Activated T-cell treated with anti-CD3 and anti-CD28 coated beads, Interleukin-2, amount 50 U/mL, for 24 hours (primary cell): ENCODE measurements at regions not wholly inside any gene's neighbourhood (a gene's known extent, or its start where the extent isn't known, plus 50 kb on each side); places are given as distances from the start of the nearest gene placed in this dataset.
A peak's percentile ranks its signal among the peaks of the same experiment; 100 is the strongest.

Source experiments
- DNase-seq: peaks from one replicate; pipeline ENCODE4 v3.0.0-alpha.2; 2020
- H3K27ac Mint-ChIP-seq: 2 replicates; pipeline ENCODE4 v1.8.0; 2020; ENCODE audit warnings: mild to moderate bottlenecking, mixed read lengths
- H3K27me3 Mint-ChIP-seq: 2 replicates; pipeline ENCODE4 v1.8.0; 2020; ENCODE audit warnings: mixed read lengths
- H3K36me3 Mint-ChIP-seq: 2 replicates; pipeline ENCODE4 v1.8.0; 2020; ENCODE audit warnings: low read depth, mixed read lengths
- H3K4me1 Mint-ChIP-seq: 2 replicates; pipeline ENCODE4 v1.8.0; 2020; ENCODE audit warnings: low read depth, mixed read lengths
- H3K4me3 Mint-ChIP-seq: 2 replicates; pipeline ENCODE4 v1.8.0; 2020; ENCODE audit warnings: mild to moderate bottlenecking, moderate library complexity, mixed read lengths
- H3K9me3 Mint-ChIP-seq: 2 replicates; pipeline ENCODE4 v1.8.0; 2020; ENCODE audit warnings: mixed read lengths

DNA sequence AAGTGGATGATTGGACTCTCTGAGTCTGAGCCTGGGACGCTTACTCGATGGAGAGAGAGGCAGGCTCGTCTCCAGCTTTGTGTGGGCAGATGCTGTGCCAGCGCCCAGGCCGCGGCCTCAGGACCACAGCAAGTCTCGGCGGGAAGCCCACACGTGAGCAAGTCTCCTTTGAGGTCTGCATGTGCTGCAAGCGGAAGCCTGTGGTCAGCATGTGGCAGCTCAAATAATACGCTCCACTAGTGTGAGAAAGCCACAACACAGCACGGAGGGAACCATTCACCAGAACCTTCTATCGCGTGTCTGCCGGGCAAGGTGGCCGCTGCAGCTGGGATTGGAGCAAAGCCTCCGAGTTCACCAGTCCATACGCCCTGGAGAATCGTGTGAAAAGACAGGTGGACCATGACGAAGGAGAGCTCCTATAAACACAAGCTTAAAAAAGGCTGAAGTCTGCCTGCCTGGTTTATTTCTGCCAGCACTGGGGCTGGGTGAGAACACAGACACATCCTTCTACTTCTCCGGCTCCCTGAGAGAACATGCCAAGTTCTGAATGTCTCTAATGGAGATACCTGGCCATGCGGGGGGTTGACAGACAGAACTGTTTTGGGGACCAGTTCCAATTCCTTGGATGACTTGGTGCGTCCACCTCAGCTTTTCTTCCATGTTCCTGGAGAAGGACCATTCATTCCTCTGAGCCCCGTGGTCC, 82.0 kb upstream of the LRIG1 start:
- Mint-ChIP-seq H3K9me3 (peaks cover 11% of the 10 kb centered on the region), H3K4me1 (peaks cover 15% of the 10 kb centered on the region), H3K27ac (no peak overlapping the region), H3K4me3 (no peak overlapping the region), H3K27me3 (peaks cover 60% of the 10 kb centered on the region), H3K36me3 (no peaks in the 10 kb centered on the region)
- peak; percentile 54 for DNase-seq

DNA sequence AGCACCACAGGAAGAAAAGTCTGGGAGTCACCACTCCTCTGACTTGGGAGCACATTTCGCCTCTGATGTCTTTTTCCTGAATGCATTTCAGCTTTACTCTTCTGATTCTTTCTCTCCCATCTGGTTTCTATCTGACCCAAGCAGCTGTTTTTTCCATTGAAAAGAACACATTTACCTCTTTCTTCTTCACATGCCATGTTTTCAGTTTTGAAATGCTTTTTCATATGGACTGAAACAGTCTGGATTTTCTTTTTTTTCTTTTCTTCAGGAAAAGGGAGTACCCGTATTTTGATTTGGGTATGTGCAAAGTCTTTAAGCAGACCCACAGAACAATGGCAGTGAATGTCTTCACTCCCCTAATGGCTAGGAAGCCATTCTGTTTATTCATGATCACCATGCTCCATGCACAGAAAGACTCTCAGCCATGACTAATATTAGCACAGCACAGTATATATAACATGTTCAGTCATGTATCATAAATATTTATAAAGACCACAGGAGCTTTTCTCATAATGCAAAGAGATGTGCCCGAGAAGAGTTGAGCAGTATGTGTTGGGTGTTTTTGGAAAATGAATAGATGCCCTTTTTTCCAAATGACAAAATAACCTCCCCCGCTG, 82.7 kb upstream of the LRIG1 start:
- Mint-ChIP-seq H3K4me3 (no peak overlapping the region), H3K27me3 (peaks cover 57% of the 10 kb centered on the region), H3K9me3 (peaks cover 8% of the 10 kb centered on the region), H3K27ac (no peak overlapping the region), H3K4me1 (peaks cover 15% of the 10 kb centered on the region), H3K36me3 (no peaks in the 10 kb centered on the region)
- DNase-seq: no peak

DNA sequence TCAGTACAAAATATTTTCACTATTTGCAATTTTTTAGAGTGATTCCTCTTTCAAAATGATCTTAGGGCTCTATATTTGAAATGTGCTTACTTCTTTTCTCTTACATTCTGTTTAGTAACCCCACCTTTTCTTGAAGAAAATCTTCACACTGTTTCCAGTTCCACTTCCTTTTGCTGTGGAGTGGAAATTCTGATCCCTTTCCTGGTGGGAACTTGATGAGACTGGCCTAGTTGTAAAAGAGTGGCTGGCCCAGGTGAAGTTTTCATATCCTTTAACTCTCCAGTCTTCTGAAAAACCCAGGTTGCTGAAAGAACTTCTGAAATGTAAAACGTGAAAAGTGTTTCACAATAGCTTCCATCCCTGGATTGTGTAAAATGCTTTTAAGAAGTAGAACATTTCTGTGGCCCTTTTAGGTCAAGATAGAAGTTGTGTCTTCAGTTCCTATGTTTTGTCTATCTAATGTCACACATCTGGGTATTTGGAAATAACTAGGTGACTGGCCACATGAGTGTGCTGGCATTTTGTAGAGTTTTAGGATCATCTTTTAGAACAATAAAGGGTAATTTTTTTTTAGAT, 84.8 kb upstream of the LRIG1 start:
- Mint-ChIP-seq H3K4me3 (no peak overlapping the region), H3K36me3 (no peaks in the 10 kb centered on the region), H3K27ac (no peak overlapping the region), H3K27me3 (peaks cover 52% of the 10 kb centered on the region), H3K4me1 (peaks cover 15% of the 10 kb centered on the region), H3K9me3 (no peaks in the 10 kb centered on the region)
- no peak for DNase-seq

DNA sequence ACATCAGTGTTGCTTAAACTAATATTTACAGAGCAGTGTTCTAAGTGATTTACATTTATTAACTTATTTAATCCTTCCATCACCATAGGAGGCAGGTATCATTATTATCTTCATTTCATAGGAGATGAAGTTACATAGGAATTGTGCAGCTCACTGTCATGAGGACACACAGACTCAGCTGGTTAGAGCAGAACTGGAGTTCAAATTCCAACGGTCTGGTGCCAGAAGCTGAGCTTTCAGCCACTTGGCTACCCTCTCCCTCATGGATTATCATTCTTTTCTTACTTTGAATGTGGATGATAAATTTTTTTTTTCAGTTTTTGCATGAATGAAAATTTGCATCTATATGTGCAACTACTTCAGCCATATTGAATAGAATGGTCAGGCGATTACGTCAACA, 86.0 kb upstream of the LRIG1 start:
- no peak for DNase-seq
- H3K9me3 Mint-ChIP-seq: no peaks in the 10 kb centered on the region
- H3K4me3 Mint-ChIP-seq: no peak overlapping the region
- no peaks in the 10 kb centered on the region for H3K36me3 Mint-ChIP-seq
- H3K27ac Mint-ChIP-seq: no peak overlapping the region
- H3K27me3 Mint-ChIP-seq: peaks cover 44% of the 10 kb centered on the region
- H3K4me1 Mint-ChIP-seq: peaks cover 15% of the 10 kb centered on the region

DNA sequence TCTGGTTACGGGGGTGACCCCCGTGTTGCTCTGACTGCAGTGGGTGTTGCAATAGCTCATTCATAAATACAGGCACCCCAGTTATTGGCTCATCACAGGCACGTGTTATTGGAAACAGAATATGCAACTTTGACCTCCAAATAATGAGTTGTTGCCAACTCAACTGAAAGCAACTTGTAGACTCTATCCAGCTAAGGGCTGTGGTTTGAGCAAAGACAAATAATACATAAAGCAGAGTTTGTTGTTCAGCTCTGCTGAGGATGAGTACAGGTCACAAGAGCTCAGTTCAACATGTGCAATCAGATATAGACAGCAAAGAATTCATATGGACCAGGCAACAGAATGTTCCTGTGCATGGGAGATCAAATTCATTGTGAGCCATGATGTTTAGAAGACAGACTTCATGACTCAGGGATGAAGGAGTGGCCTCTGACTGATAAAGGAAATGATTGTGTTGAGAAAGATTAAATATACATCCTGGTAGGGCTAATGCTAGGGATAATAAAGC, 87.6 kb upstream of the LRIG1 start:
- Mint-ChIP-seq H3K4me3 (no peak overlapping the region), H3K9me3 (no peaks in the 10 kb centered on the region), H3K4me1 (peaks cover 3% of the 10 kb centered on the region), H3K27ac (no peak overlapping the region), H3K36me3 (no peaks in the 10 kb centered on the region), H3K27me3 (peaks cover 35% of the 10 kb centered on the region)
- no peak for DNase-seq

DNA sequence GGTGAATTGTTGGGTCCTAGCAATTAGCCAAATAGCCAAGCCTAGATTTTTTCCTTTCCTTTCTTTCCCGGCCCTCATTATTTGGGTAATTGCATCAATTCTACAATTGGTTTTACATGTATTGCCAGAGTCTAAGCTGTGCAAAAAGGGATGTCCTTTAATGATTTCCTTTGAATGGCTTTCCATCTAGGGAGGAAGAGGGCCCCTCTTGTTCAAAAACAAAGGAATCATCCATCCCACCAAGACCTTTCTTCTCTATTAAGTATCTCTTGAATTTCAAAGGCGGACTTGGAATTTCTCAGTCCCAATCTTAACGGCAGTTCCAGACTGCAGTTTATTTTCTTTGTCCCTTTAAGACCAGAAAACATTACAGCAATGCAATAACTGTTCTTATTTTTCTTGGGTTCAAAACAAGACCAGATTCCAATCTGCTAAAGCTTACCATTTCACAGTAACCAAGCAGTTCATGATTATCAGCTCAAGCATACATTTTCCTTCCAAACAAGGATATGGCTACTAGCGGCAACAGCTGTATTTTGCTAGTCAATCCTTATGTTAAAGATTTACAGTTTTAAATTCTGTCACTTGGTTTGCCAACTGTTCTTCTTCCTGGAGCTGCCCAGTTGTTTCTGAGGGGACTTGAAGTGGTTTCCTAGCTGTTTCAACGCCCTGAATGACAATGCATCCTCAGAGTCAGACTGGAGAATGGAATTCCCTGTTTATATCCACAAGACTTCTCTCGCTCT, 91.4 kb upstream of the LRIG1 start:
- H3K9me3 Mint-ChIP-seq: no peaks in the 10 kb centered on the region
- no peaks in the 10 kb centered on the region for H3K36me3 Mint-ChIP-seq
- no peak overlapping the region for H3K4me3 Mint-ChIP-seq
- H3K27me3 Mint-ChIP-seq: peaks cover 16% of the 10 kb centered on the region
- no peaks in the 10 kb centered on the region for H3K4me1 Mint-ChIP-seq
- no peak overlapping the region for H3K27ac Mint-ChIP-seq
- no peak for DNase-seq

DNA sequence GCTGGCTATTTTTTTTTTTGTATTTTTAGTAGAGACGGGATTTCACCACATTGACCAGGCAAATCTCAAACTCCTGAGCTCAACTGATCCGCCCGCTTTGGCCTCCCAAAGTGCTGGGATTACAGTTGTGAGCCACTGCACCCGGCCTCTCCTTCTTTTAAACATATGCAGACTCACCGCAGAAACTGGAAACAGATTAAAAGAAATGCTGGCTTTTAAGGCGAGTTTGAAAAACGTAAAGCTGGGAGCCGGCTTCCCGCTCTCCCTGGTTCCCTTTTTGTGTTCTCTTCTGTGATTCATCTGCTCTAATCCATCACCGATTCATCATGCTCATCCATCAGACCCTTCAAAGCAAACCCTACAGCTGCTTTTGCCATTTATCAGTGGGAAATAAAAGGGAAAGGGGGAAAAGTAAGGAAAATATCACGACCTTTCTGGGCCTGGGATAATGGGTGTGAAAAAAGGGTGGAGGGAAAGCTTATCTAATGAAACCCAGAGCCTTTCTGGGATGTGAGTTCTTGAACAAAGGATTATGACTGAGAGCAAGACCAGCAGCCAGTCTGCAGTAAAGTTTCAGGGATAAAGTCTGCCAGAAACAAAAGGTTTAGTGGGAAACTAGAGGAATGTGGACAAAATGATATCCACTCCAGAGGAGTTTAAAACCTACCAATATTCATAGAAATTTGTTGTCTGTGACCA, 92.3 kb upstream of the LRIG1 start:
- H3K4me3 Mint-ChIP-seq: no peak overlapping the region
- H3K9me3 Mint-ChIP-seq: no peaks in the 10 kb centered on the region
- DNase-seq: no peak
- H3K4me1 Mint-ChIP-seq: no peaks in the 10 kb centered on the region
- H3K27me3 Mint-ChIP-seq: peaks cover 11% of the 10 kb centered on the region
- no peak overlapping the region for H3K27ac Mint-ChIP-seq
- no peaks in the 10 kb centered on the region for H3K36me3 Mint-ChIP-seq

DNA sequence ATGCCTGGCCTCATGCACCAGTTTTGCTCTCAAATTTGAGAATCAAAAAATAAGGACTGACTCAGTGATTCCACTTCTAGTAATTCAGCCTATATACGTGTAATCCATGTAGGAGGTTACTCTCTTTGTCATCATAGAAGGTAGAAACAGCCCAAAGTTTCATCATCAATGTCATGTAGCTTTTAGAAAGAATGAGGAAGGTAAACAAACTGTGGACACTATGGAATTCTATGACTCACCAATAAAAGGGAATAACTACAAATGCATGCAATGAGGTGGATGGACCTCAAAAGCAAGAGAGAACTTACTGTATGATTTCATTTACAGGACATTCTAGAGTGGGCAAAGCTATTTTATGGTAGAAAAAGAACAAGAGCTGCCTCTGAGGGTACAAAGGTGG, 93.2 kb upstream of the LRIG1 start:
- no peak overlapping the region for H3K4me3 Mint-ChIP-seq
- DNase-seq: no peak
- H3K27ac Mint-ChIP-seq: no peak overlapping the region
- H3K9me3 Mint-ChIP-seq: no peaks in the 10 kb centered on the region
- H3K36me3 Mint-ChIP-seq: no peaks in the 10 kb centered on the region
- H3K4me1 Mint-ChIP-seq: no peaks in the 10 kb centered on the region
- H3K27me3 Mint-ChIP-seq: peaks cover 11% of the 10 kb centered on the region

DNA sequence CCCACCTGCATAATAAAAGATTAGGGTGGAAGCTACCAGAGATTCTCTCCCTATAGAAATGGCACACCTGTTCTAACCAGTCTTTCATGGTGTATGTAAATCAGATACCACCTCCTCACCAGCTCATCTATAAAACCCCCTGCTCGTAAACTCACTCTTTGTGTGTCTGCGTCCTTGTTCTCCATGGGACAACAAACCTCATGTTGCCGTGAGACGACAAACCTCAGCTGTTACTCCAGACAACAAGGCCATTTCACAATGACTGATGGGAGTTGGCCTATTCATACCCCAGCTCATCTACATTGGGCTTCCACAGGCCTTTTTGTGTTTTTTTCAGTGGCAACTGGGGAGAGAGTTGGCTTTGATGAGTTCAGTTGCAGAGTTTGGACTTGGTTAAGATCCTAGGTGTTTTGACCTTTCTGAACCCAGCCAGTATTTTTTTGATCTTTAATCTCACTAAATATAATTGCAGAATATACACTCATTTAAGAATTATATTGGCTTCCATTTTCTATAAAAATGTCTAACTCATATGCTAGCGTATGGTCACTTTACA, 96.6 kb upstream of the LRIG1 start:
- Mint-ChIP-seq H3K4me3 (no peak overlapping the region), H3K27me3 (peaks cover 4% of the 10 kb centered on the region), H3K9me3 (no peaks in the 10 kb centered on the region), H3K27ac (no peak overlapping the region), H3K4me1 (peaks cover 3% of the 10 kb centered on the region), H3K36me3 (no peaks in the 10 kb centered on the region)
- DNase-seq: no peak

DNA sequence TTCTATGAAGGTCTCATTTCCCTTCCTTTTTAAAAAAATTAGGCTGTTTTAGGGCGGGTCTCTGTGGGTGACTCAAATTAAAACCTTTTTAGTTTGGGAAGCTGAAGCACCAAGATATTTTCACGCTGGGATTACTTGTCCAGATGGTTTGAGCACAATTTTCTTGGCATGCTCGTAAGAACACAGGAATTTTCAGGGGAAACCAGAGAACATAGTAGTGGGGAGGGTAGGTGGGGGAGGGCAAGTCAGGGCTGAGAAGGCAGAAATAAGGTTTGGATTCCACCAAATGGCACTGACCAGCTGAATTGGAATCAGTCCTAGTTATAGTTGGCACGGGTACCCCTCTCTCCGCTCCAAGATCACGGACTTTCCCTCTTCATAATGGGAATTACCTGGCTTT, 97.3 kb upstream of the LRIG1 start:
- DNase-seq: no peak
- H3K27me3 Mint-ChIP-seq: peaks cover 4% of the 10 kb centered on the region
- no peak overlapping the region for H3K27ac Mint-ChIP-seq
- H3K36me3 Mint-ChIP-seq: no peaks in the 10 kb centered on the region
- H3K4me3 Mint-ChIP-seq: no peak overlapping the region
- H3K9me3 Mint-ChIP-seq: no peaks in the 10 kb centered on the region
- peaks cover 11% of the 10 kb centered on the region for H3K4me1 Mint-ChIP-seq

DNA sequence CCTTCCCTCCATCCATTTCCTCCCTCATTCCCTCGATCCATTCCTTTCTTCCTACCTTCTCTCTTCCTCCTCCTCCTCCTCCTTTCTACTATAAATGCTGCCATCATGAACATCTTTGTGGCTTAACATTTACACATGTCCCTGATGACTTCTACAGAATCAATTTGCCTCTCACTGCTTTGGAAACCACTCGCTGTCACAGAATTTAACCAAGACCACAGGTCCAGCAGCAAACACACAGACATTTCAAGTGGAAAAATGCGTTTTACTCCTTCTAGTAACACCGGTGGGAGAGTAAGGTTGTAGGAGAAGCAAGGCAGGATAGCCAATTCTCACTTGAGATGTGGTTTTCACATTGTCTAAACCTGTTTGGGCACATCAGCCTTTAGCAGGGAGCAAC, 101.4 kb upstream of the LRIG1 start:
- H3K27me3 Mint-ChIP-seq: no peaks in the 10 kb centered on the region
- peaks cover 24% of the 10 kb centered on the region for H3K4me1 Mint-ChIP-seq
- no peaks in the 10 kb centered on the region for H3K9me3 Mint-ChIP-seq
- H3K27ac Mint-ChIP-seq: no peak overlapping the region
- no peak overlapping the region for H3K4me3 Mint-ChIP-seq
- no peak for DNase-seq
- H3K36me3 Mint-ChIP-seq: no peaks in the 10 kb centered on the region

DNA sequence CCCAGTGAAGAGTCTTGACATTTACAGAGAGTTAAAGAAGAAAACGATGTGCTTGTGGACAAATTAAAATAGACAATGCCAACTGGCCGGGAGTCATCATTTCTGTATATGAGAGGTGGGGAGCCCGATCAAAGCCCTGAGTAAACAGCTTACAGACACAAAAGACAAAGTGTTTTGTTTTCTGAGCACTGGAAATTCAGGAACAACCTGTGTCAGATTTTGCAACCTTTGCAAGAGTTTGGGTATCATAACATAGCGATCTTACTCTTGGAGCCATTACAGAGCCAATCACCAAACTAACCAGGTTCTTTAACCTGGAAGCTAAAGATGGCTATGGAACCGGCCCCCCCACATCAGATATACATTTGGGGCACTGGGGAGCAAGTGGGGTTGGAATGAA, 101.9 kb upstream of the LRIG1 start:
- no peaks in the 10 kb centered on the region for H3K9me3 Mint-ChIP-seq
- peaks cover 24% of the 10 kb centered on the region for H3K4me1 Mint-ChIP-seq
- no peak for DNase-seq
- no peaks in the 10 kb centered on the region for H3K36me3 Mint-ChIP-seq
- no peak overlapping the region for H3K4me3 Mint-ChIP-seq
- no peak overlapping the region for H3K27ac Mint-ChIP-seq
- H3K27me3 Mint-ChIP-seq: no peaks in the 10 kb centered on the region

DNA sequence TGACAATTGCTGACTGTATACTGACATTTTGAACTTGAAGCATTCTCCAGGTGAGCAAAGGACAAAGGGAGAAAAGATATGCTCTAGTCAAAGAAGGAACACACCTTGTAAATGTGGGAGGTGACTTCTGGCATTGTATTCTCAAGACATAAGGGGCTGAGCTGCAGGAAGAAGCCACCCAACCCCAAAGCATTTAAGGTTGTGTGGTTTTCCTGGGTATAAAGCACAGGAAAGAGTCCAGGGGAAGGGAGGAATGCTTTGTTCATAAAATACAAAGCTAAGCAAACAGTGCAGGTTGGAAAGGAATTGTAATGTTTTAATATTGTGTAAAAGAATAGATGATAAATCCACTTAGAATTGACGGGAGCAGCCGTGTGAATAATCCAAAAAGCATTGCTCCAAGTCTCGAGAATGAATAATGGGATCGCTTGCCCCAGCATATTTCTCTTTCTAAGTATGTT, 102.4 kb upstream of the LRIG1 start:
- Mint-ChIP-seq H3K9me3 (no peaks in the 10 kb centered on the region), H3K4me3 (no peak overlapping the region), H3K36me3 (no peaks in the 10 kb centered on the region), H3K4me1 (peaks cover 24% of the 10 kb centered on the region), H3K27ac (no peak overlapping the region), H3K27me3 (no peaks in the 10 kb centered on the region)
- DNase-seq: no peak

DNA sequence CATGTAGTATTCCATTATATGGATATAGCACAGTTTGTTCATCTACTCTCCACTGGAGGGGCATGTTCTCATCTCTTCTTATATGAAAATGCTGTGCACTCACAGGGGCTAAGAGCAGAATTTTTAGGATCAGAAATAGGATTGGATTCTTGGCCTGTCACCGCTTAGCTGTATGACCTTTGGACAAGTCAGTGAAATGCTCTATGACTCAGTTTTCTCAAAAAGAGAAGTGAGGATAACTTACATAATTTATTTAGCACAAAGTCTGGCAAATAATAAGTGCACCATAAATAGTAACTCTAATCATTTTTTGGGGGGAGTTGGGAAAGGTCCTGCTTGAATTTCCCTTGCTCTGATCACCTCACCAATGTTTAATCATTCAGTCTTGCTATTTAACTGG, 103.7 kb upstream of the LRIG1 start:
- Mint-ChIP-seq H3K9me3 (no peaks in the 10 kb centered on the region), H3K4me3 (no peak overlapping the region), H3K27ac (no peak overlapping the region), H3K4me1 (peaks cover 24% of the 10 kb centered on the region), H3K36me3 (no peaks in the 10 kb centered on the region), H3K27me3 (no peaks in the 10 kb centered on the region)
- DNase-seq: no peak
